Upper lobe of left lung (tissue), 6 donors: ENCODE measurements at regions not wholly inside any gene's neighbourhood (a gene's known extent, or its start where the extent isn't known, plus 50 kb on each side); places are given as distances from the start of the nearest gene placed in this dataset.

Experiments used
- ATAC-seq, 2 donors: fragments of 200-7000 bp; cut with Tn5 transposase; one replicate each; pipeline ENCODE4 v1.9.1; 2022; ENCODE audit warnings: mild to moderate bottlenecking in 2 of 2, moderate library complexity in 2 of 2; ENCODE audit not compliant: low FRiP score in 2 of 2
- DNase-seq, 2 donors: peaks; one replicate each; pipeline ENCODE4 v3.0.0-alpha.2; 2019 to 2020
- H3K27ac ChIP-seq, 4 donors: fragments of 200-600 bp; sonication (generic); one replicate each; pipeline ENCODE4 v1.5.1; 2016 to 2019
- H3K27me3 ChIP-seq, 4 donors: fragments of 200-600 bp; sonication (generic); one replicate each; pipeline ENCODE4 v1.5.1; 2017 to 2019
- H3K36me3 ChIP-seq, 4 donors: fragments of 200-600 bp; sonication (generic); one replicate each; pipeline ENCODE4 v1.5.1; 2016 to 2019
- H3K4me1 ChIP-seq, 4 donors: fragments of 200-600 bp; sonication (generic); one replicate each; pipeline ENCODE4 v1.5.1; 2018 to 2019
- H3K4me3 ChIP-seq, 4 donors: fragments of 200-600 bp; sonication (generic); one replicate each; pipeline ENCODE4 v1.5.1; 2017 to 2019; ENCODE audit warnings: mild to moderate bottlenecking in 2 of 4, moderate library complexity in 1 of 4
- H3K9me3 ChIP-seq, 4 donors: fragments of 200-600 bp; sonication (generic); one replicate each; pipeline ENCODE4 v1.5.1; 2018 to 2019
- EP300 ChIP-seq, 4 donors: sonication (generic); formaldehyde crosslinking; IDR thresholded peaks; one replicate each; pipeline ENCODE4 v1.5.1; 2017; ENCODE audit warnings: antibody characterized with exemption in 4 of 4, control low read depth in 2 of 4
- POLR2A ChIP-seq, 4 donors: fragments of 450-650 bp; IDR thresholded peaks; one replicate each; pipeline ENCODE4 v1.5.1; 2016 to 2017; ENCODE audit warnings: antibody characterized with exemption in 4 of 4, mild to moderate bottlenecking in 2 of 4
- POLR2AphosphoS5 ChIP-seq, 2 donors: sonication (generic); formaldehyde crosslinking; IDR thresholded peaks; one replicate each; pipeline ENCODE4 v1.5.1; 2017; ENCODE audit warnings: antibody characterized with exemption in 2 of 2
- WGBS, 2 donors: methylation state at CpG; one replicate each; pipeline ENCODE4 v1.1.5; 2017 to 2018; 5-methylcytosine and 5-hydroxymethylcytosine counted together
- TF ChIP-seq, protein P1 (sequence below), 6 experiments: fragments of 450-650 bp in 4 of 6; fragments of 200-600 bp in 2 of 6; sonication (generic) in 2 of 6; IDR thresholded peaks; one replicate each; pipeline ENCODE4 v1.5.1; 2016 to 2019; ENCODE audit warnings: antibody characterized with exemption in 6 of 6
- donor health status: DM: no; HTN: no; CAD: no; lungs with moderate emphysema.
- donor health status: DM: no; HTN: yes; CAD: no; lungs with severe emphysema.

DNA sequence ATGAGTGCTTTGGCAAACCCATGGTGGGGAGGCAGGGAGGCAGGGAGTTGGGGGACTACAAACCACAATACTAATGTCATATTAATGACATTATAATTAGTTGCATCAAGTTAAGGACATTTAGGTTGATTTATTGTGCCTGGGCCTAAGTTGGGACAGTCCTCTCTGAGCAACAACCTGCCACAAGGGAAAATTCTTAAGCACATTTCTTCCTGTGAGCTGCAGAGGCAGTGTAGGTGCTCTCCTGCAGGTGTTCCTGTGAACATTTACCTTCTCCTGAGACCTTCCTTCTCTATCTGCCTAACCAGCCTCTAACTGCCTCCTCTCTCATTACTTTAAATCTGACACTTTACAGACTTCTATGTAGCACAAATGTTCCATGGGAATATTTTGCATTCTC is 1830.0 kb upstream of the AGA start:
- H3K27me3 ChIP-seq, result no peaks in the 10 kb centered on the region
- no peaks in the 10 kb centered on the region for H3K36me3 ChIP-seq
- H3K4me3 ChIP-seq, result no peak overlapping the region
- no peaks in the 10 kb centered on the region for H3K4me1 ChIP-seq
- no peak for TF ChIP-seq POLR2AphosphoS5 (IDR thresholded peaks at IDR 0.05)
- TF ChIP-seq, protein P1, sequence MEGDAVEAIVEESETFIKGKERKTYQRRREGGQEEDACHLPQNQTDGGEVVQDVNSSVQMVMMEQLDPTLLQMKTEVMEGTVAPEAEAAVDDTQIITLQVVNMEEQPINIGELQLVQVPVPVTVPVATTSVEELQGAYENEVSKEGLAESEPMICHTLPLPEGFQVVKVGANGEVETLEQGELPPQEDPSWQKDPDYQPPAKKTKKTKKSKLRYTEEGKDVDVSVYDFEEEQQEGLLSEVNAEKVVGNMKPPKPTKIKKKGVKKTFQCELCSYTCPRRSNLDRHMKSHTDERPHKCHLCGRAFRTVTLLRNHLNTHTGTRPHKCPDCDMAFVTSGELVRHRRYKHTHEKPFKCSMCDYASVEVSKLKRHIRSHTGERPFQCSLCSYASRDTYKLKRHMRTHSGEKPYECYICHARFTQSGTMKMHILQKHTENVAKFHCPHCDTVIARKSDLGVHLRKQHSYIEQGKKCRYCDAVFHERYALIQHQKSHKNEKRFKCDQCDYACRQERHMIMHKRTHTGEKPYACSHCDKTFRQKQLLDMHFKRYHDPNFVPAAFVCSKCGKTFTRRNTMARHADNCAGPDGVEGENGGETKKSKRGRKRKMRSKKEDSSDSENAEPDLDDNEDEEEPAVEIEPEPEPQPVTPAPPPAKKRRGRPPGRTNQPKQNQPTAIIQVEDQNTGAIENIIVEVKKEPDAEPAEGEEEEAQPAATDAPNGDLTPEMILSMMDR (IDR thresholded peaks at IDR 0.05), result no peak
- no peak overlapping the region for H3K27ac ChIP-seq
- ATAC-seq (no peak), DNase-seq (no peak)
- H3K9me3 ChIP-seq, result no peaks in the 10 kb centered on the region

DNA sequence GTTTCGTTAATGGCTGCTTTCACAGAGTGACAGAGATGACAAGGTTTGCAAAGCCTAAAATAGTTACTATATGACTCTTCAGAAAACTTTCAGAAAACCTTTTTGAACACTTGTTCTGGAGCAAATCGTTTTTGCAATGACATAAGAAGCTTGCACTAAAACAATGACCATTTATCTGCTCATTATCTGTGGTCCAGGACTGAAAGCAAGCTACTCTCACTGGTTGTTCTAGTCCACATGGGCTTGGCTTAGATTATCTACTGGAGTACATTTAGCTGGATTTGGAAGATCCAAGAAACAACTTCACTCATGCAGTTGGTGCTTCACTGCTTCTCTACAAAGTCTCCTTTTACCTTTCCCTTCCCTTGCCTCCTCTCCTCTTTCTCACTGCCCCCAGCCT is 1836.4 kb upstream of the AGA start:
- Histone ChIP-seq H3K9me3 (no peaks in the 10 kb centered on the region), H3K36me3 (no peaks in the 10 kb centered on the region), H3K4me3 (no peak overlapping the region), H3K4me1 (no peaks in the 10 kb centered on the region), H3K27me3 (no peaks in the 10 kb centered on the region), H3K27ac (no peak overlapping the region)
- ATAC-seq (no peak), DNase-seq (no peak)
- TF ChIP-seq, protein P1 (IDR thresholded peaks at IDR 0.05), result no peak
- TF ChIP-seq POLR2AphosphoS5 (IDR thresholded peaks at IDR 0.05) (no peak), POLR2A (IDR thresholded peaks at IDR 0.05) (no peak), EP300 (IDR thresholded peaks at IDR 0.05) (no peak)
- 55 to 60% methylated on average over 2 of the region's 2 CpGs for WGBS, 2 donors

DNA sequence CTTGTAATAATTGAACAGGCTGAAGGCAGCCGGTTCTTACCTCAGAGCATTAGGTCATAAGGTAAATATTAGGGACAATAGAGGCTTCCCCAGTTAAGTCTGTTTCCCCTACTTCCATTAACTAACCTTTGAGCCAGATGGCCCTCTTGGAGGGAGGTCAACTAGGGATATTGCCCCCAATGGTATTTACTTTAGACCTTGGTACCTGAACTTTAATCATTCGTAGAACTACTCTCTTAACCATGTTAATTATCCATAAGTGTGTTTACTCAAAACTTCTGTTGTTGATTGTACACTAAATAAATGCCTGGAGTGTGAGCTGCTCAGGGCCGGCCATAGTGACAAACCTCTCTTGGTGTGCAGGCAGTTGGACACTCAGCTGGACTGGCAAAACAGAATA is 1843.5 kb upstream of the AGA start:
- 65 to 73% methylated on average over 3 of the region's 3 CpGs for WGBS, 2 donors
- no peak overlapping the region for H3K27ac ChIP-seq
- H3K4me3 ChIP-seq, result no peak overlapping the region
- ATAC-seq (no peak), DNase-seq (no peak)
- H3K27me3 ChIP-seq, result no peaks in the 10 kb centered on the region
- no peaks in the 10 kb centered on the region for H3K4me1 ChIP-seq
- no peaks in the 10 kb centered on the region for H3K9me3 ChIP-seq
- no peaks in the 10 kb centered on the region for H3K36me3 ChIP-seq
- TF ChIP-seq POLR2A (IDR thresholded peaks at IDR 0.05) (no peak), EP300 (IDR thresholded peaks at IDR 0.05) (no peak), POLR2AphosphoS5 (IDR thresholded peaks at IDR 0.05) (no peak)
- TF ChIP-seq, protein P1 (IDR thresholded peaks at IDR 0.05), result no peak

DNA sequence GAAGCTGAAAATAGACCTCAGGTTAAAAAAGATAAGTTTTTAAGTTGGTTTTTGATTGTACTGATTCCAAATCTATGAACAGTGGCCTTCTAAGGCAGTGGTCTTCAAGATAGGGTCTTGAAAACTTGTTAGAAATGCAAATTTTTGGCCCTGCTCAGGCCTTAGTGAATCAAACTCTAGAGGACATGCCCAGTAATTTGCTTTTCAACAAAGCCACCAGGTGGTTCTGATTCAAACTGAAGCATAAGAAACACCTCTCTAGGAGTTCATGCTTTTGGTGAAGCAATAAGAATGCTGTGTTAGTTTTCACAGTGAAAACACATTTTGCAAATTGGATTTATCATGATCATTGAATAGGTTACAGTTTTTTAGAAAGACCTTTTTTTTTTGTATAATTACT is 1849.4 kb upstream of the AGA start:
- Histone ChIP-seq H3K4me3 (no peak overlapping the region), H3K9me3 (no peaks in the 10 kb centered on the region), H3K36me3 (no peaks in the 10 kb centered on the region), H3K27me3 (no peaks in the 10 kb centered on the region), H3K27ac (no peak overlapping the region), H3K4me1 (no peaks in the 10 kb centered on the region)
- ATAC-seq, result no peak
- TF ChIP-seq, protein P1 (IDR thresholded peaks at IDR 0.05), result no peak
- TF ChIP-seq POLR2AphosphoS5 (IDR thresholded peaks at IDR 0.05), result no peak
- TF ChIP-seq EP300 (IDR thresholded peaks at IDR 0.05), result no peak
- no peak for TF ChIP-seq POLR2A (IDR thresholded peaks at IDR 0.05)
- DNase-seq, result no peak

DNA sequence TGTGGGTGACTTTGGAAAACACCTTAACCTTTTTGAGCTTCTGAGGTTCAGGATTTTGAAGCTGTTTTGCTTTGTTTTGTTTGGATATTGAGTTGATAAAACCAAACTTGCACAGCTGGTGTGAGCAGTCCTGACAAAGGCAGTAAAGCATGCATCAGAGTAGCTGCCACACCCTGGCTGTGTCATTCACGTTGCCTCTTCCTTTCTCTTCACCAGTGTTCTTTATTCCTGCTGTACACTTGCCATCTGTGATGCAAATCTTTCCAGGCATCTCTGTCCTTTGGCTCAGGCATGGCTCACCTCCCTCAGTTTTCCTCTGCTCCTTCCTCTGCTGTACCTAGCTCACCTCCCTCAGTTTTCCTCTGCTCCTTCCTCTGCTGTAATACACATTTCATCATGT is 1850.2 kb upstream of the AGA start:
- Histone ChIP-seq H3K36me3 (no peaks in the 10 kb centered on the region), H3K4me3 (no peak overlapping the region), H3K9me3 (peaks cover 0 to 3% (median 0%) of the 10 kb centered on the region in 4 donors), H3K27me3 (no peaks in the 10 kb centered on the region), H3K4me1 (no peaks in the 10 kb centered on the region), H3K27ac (no peak overlapping the region)
- DNase-seq (no peak), ATAC-seq (no peak)
- no peak for TF ChIP-seq POLR2A (IDR thresholded peaks at IDR 0.05)
- TF ChIP-seq, protein P1 (IDR thresholded peaks at IDR 0.05), result no peak
- TF ChIP-seq POLR2AphosphoS5 (IDR thresholded peaks at IDR 0.05), result no peak
- TF ChIP-seq EP300 (IDR thresholded peaks at IDR 0.05), result no peak
- WGBS, 2 donors, result 44 to 48% methylated on average over 1 of the region's 1 CpG
